SIG-M5 treated with dmso at 0.1 percent for 504 hours (cell line): ENCODE measurements at regions not wholly inside any gene's neighbourhood (a gene's known extent, or its start where the extent isn't known, plus 50 kb on each side); places are given as distances from the start of the nearest gene placed in this dataset.
A peak's percentile ranks its signal among the peaks of the same experiment; 100 is the strongest.
"Not testable (repeated sequence)": the region's sequence is repeated elsewhere in the genome, so short reads cannot be mapped to it uniquely, and the experiment has no call there.

Source experiments
- DNase-seq: peaks from one replicate; lab custom pipeline; 2025; ENCODE audit not compliant: unreplicated experiment; lab: John Stamatoyannopoulos, UW

- not testable (repeated sequence) for DNase-seq
Observed at GRCh38 chr5:67889870-67890269, 325.7 kb upstream of the PIK3R1 start.

DNA sequence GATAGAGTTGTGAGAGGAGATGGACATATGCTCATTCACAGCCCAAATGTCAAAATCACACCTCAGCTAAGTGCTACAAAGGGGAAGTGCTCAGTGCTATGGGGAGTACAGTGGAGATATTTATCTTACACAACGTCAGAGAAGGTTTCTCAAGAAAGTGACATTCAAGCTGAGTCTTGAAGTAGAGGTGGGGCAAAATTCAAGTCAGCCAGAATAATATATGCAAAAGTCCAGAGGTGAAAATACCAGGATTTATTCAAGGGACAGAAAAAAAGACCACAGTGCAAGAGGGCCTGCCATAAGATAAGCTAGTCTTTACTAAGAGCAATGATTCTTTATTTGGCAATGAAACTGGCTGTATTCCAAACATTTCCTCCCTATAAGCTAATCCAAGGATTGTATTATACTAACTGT, 327.8 kb upstream of the PIK3R1 start:
- peak; percentile 3 for DNase-seq

DNA sequence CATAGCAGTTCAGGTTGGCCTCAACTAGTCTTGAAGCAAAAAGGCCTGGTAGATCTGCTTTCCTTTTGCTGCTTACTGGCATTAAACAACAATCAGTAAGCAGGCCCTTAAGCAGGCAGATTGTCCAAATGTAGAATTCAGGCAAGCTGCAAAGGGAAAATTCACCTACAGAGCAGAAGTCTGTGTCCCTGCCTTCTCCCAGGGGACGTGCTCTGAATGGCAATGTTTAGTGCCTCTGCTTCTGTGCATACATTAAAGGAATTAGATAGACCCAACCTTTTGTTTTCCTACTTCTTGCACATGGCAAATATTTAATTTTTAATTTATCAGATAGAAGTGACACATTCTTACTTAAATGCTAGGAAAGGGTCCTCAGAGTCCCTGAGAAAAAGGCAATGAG, 328.8 kb upstream of the PIK3R1 start:
- no peak for DNase-seq

GRCh38 chr5:67880876-67881275, 334.7 kb upstream of the PIK3R1 start:
- DNase-seq: no peak

DNA sequence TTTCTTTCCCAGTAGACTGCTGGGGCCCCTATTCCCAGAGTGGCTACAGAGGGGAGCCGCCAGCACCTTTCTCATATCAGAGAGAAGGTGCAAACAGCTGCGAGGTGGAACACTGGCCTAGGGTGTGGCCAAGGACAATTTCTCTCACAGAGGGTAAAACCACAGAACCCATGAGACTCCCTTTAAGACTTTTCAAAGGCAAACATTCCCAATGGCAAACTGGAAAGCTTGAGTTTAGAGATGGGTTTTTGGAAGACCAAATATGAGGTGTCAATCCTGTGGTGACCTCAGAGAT, 335.1 kb upstream of the PIK3R1 start:
- no peak for DNase-seq

- no peak for DNase-seq
Observed at GRCh38 chr5:67879620-67880510, 335.7 kb upstream of the PIK3R1 start.

GRCh38 chr5:67878933-67879332, 336.6 kb upstream of the PIK3R1 start:
- no peak for DNase-seq

GRCh38 chr5:67876371-67876770, 339.2 kb upstream of the PIK3R1 start:
- no peak for DNase-seq

DNA sequence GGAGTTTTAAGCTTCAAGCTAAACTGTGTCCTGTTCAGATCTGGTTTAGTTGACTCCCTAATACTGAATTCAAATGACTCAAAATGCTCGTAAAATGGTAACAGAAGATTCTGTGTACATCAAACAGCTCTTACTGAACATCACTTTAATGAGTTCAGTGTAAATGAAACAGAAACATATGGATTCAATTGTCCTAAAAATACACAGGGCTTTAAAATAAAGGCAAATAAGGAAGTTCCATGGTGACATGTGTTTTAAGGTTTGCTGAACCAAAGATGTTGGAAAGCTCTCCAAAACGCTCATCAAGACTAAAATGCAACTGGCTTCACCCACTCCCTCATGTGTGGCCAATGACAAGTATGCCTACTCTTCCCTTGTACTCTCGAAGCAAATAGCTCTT, 340.0 kb upstream of the PIK3R1 start:
- no peak for DNase-seq

GRCh38 chr5:67873935-67874334, 341.6 kb upstream of the PIK3R1 start:
- DNase-seq: no peak

DNA sequence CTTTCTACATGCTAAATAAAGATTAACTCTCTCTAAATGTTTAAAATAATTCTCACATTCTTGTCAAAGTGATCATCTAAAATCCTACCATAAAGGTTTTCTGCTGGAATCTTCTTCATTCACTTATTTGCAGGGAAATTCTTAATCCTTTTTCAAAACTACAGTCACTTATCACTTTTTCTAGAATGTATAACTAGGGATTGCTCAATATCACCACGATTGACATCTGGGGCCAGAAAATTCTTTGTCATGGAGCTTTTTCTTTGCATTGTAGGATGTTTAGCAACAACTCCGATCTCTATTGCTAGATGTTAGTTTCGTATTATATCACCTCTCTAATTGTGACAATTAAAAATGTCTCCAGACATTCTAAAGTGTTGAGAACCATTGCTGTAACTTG, 344.9 kb upstream of the PIK3R1 start:
- no peak for DNase-seq

GRCh38 chr5:67864335-67864734, 351.2 kb upstream of the PIK3R1 start:
- DNase-seq: not testable (repeated sequence)

- DNase-seq: no peak
Observed at GRCh38 chr5:67858471-67859031, 357.0 kb upstream of the PIK3R1 start.

- DNase-seq: no peak
Observed at GRCh38 chr5:67857502-67857901, 358.1 kb upstream of the PIK3R1 start.

GRCh38 chr5:67855523-67855922, 360.0 kb upstream of the PIK3R1 start:
- DNase-seq: no peak

GRCh38 chr5:67850906-67851305, 364.6 kb upstream of the PIK3R1 start:
- not testable (repeated sequence) for DNase-seq

DNA sequence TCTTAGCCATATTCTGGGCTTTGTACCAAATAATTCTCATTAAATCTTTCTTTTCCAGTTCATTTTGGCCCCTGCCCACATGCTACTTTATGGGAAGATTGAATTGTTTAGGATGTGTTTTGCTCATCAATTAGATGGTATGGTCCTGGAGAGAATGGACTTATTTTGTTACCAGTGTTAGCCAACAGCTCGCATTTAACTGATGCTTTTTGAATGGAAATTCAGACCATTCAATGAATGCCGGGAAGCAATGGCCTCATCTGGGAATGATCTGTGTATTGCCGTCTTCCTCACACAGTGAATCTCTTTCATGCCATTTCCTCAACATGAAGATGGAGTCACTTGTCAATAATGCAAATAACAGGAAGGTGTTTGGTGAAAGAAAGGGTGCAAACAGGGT, 370.6 kb upstream of the PIK3R1 start:
- DNase-seq: no peak

DNA sequence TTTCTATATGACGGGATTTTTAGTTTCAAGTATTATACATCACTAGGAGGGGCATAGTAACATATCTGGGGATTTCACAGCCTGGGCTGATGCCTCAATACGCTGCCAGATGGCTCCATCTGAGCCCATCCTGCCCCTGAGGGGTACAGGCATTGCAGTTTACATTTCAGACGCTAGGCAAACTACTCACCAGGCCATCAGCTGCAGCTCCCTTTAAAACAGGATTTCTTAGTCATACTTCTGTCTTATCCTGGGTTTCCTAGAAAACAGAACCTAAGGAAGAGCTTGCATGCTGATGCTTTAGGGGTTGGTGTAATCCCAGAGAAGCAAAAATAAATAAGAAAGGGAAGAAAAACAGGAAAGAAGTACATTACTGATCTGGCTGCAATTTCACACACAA, 372.8 kb upstream of the PIK3R1 start:
- DNase-seq: no peak

- not testable (repeated sequence) for DNase-seq
Observed at GRCh38 chr5:67837225-67837624, 378.3 kb upstream of the PIK3R1 start.

- DNase-seq: not testable (repeated sequence)
Observed at GRCh38 chr5:67836496-67836895, 379.1 kb upstream of the PIK3R1 start.

GRCh38 chr5:67831048-67831447, 384.5 kb upstream of the PIK3R1 start:
- DNase-seq: no peak

GRCh38 chr5:67827541-67827940, 388.0 kb upstream of the PIK3R1 start:
- no peak for DNase-seq

GRCh38 chr5:67824852-67825251, 390.7 kb upstream of the PIK3R1 start:
- no peak for DNase-seq
